ENCODE measurements at regions not wholly inside any gene's neighbourhood (a gene's known extent, or its start where the extent isn't known, plus 50 kb on each side); places are given as distances from the start of the nearest gene placed in this dataset.

DNA sequence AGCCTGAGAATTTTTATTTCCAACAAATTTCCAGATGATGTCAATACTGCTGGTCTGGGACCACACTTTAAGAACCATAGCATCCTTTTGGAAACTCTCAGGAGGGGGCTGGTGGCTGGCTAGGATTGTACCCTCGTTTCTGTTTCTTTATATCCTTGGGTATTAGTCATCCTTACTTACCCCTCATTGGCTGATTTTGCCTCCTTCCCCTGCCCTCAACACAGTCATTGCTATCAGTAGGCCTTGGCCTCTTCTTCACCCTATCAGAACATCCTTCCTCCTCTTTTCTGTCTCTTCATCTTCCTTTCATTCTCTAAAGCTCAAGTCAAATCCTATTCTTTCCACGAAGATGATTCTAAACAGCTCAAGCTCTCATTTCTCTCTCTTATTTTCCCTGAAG lies 148.5 kb downstream of the ELOVL4 start:
- no peaks in the 10 kb centered on the region for H3K27me3 ChIP-seq (ENCODE audit: insufficient read depth, poor library complexity, severe bottlenecking)
- TF ChIP-seq GABPA (IDR thresholded peaks at IDR 0.05; ENCODE audit: low read depth) (no peak), SPI1 (IDR thresholded peaks at IDR 0.05; ENCODE audit: borderline replicate concordance, low read depth) (no peak), POLR2AphosphoS5 (IDR thresholded peaks at IDR 0.05; ENCODE audit: low read depth) (no peak)
- TF ChIP-seq, protein P1, sequence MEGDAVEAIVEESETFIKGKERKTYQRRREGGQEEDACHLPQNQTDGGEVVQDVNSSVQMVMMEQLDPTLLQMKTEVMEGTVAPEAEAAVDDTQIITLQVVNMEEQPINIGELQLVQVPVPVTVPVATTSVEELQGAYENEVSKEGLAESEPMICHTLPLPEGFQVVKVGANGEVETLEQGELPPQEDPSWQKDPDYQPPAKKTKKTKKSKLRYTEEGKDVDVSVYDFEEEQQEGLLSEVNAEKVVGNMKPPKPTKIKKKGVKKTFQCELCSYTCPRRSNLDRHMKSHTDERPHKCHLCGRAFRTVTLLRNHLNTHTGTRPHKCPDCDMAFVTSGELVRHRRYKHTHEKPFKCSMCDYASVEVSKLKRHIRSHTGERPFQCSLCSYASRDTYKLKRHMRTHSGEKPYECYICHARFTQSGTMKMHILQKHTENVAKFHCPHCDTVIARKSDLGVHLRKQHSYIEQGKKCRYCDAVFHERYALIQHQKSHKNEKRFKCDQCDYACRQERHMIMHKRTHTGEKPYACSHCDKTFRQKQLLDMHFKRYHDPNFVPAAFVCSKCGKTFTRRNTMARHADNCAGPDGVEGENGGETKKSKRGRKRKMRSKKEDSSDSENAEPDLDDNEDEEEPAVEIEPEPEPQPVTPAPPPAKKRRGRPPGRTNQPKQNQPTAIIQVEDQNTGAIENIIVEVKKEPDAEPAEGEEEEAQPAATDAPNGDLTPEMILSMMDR (IDR thresholded peaks at IDR 0.05; ENCODE audit: insufficient read depth, low read length) = no peak
- TF ChIP-seq, protein P2, sequence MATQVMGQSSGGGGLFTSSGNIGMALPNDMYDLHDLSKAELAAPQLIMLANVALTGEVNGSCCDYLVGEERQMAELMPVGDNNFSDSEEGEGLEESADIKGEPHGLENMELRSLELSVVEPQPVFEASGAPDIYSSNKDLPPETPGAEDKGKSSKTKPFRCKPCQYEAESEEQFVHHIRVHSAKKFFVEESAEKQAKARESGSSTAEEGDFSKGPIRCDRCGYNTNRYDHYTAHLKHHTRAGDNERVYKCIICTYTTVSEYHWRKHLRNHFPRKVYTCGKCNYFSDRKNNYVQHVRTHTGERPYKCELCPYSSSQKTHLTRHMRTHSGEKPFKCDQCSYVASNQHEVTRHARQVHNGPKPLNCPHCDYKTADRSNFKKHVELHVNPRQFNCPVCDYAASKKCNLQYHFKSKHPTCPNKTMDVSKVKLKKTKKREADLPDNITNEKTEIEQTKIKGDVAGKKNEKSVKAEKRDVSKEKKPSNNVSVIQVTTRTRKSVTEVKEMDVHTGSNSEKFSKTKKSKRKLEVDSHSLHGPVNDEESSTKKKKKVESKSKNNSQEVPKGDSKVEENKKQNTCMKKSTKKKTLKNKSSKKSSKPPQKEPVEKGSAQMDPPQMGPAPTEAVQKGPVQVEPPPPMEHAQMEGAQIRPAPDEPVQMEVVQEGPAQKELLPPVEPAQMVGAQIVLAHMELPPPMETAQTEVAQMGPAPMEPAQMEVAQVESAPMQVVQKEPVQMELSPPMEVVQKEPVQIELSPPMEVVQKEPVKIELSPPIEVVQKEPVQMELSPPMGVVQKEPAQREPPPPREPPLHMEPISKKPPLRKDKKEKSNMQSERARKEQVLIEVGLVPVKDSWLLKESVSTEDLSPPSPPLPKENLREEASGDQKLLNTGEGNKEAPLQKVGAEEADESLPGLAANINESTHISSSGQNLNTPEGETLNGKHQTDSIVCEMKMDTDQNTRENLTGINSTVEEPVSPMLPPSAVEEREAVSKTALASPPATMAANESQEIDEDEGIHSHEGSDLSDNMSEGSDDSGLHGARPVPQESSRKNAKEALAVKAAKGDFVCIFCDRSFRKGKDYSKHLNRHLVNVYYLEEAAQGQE (IDR thresholded peaks at IDR 0.05; ENCODE audit: insufficient replicate concordance, low read depth) = no peak
- no peak for DNase-seq (ENCODE audit: low read depth in 1 of 2, low spot score in 1 of 2)
- no peak overlapping the region for H3K27ac ChIP-seq (replicated peaks)
- no peak overlapping the region for H3K4me3 ChIP-seq (replicated peaks; ENCODE audit: insufficient read depth, low read length)

DNA sequence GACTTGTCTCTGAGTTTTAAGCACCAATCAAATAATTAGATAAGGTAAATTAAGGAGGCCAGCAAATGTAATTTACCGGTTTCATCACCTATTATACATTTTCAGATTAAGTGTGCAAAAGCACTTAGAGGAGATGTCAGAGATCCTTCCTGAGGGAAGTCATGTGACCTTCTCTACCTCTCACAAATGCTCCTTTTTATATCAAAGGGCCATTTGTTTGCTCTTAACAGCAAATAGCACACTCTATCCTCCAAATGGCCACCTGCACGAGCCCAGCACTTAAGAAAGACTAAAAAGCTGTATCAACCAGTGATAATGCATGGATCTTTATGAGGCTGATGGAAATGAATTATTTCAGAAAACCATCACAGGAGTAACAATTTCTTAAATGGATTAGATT lies 149.4 kb downstream of the ELOVL4 start:
- Histone ChIP-seq H3K4me3 (replicated peaks; ENCODE audit: insufficient read depth, low read length) (no peak overlapping the region), H3K27ac (replicated peaks) (no peak overlapping the region), H3K27me3 (ENCODE audit: insufficient read depth, poor library complexity, severe bottlenecking) (no peaks in the 10 kb centered on the region)
- TF ChIP-seq GABPA (IDR thresholded peaks at IDR 0.05; ENCODE audit: low read depth) (no peak), SPI1 (IDR thresholded peaks at IDR 0.05; ENCODE audit: borderline replicate concordance, low read depth) (no peak), POLR2AphosphoS5 (IDR thresholded peaks at IDR 0.05; ENCODE audit: low read depth) (no peak)
- TF ChIP-seq, protein P2 (IDR thresholded peaks at IDR 0.05; ENCODE audit: insufficient replicate concordance, low read depth) = no peak
- TF ChIP-seq, protein P1 (IDR thresholded peaks at IDR 0.05; ENCODE audit: insufficient read depth, low read length) = no peak
- no peak for DNase-seq (ENCODE audit: low read depth in 1 of 2, low spot score in 1 of 2)

DNA sequence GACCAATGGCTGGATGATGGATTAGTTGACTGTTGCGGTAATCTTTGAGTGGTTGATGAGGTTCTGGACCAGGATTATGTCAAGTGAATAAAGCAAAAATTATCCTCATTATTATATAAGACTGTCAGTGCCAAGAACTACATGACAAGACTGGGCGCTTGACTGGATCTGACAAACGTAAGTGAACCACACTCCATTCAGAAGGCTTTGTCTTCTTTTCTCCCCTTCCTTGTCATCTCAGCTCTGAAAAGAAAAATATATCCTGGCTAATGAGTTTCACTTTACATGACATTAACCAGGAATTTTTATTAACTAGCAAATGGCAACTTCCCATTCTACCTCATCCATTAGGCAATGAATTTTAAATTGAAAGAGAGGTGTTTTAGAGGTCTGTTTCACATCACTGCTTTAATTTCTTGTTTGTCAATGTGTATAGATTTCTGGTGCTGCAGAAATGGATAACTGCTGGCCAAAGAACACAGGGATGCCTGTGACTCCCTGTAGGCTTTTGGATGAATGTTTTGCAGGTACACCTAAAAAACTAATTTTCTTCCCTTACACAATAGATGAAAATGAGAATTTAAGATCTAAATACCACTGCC lies 150.1 kb downstream of the ELOVL4 start:
- DNase-seq (ENCODE audit: low read depth in 1 of 2, low spot score in 1 of 2) = no peak
- H3K27ac ChIP-seq (replicated peaks) = no peak overlapping the region
- no peak for TF ChIP-seq POLR2AphosphoS5 (IDR thresholded peaks at IDR 0.05; ENCODE audit: low read depth)
- TF ChIP-seq, protein P1 (IDR thresholded peaks at IDR 0.05; ENCODE audit: insufficient read depth, low read length) = no peak
- TF ChIP-seq, protein P2 (IDR thresholded peaks at IDR 0.05; ENCODE audit: insufficient replicate concordance, low read depth) = no peak
- no peak for TF ChIP-seq GABPA (IDR thresholded peaks at IDR 0.05; ENCODE audit: low read depth)
- TF ChIP-seq SPI1 (IDR thresholded peaks at IDR 0.05; ENCODE audit: borderline replicate concordance, low read depth) = no peak
- H3K4me3 ChIP-seq (replicated peaks; ENCODE audit: insufficient read depth, low read length) = no peak overlapping the region
- no peaks in the 10 kb centered on the region for H3K27me3 ChIP-seq (ENCODE audit: insufficient read depth, poor library complexity, severe bottlenecking)

Data from HL-60 (cell line).